AG04450 (cell line): ENCODE measurements at regions not wholly inside any gene's neighbourhood (a gene's known extent, or its start where the extent isn't known, plus 50 kb on each side); places are given as distances from the start of the nearest gene placed in this dataset.

Experiments
- CTCF ChIA-PET: fragments of 300-600, 350-600 bp; formaldehyde crosslinking; extraction: SDS; loops from one replicate; lab custom pipeline; 2022; ENCODE audit warnings: antibody characterized with exemption, inconsistent platforms; lab: Charles Lee
- POLR2A ChIA-PET: fragments of 350-600 bp; formaldehyde crosslinking; extraction: SDS; loops from one replicate; lab custom pipeline; 2021; ENCODE audit warnings: antibody characterized with exemption, inconsistent platforms; lab: Yijun Ruan, JAX
- DNase-seq: peaks from one replicate; pipeline ENCODE4 v3.0.0-alpha.2; 2011; ENCODE audit warnings: low read depth, low spot score
- H3K27ac ChIP-seq: one replicate; pipeline ENCODE4 v1.5.1; 2012; ENCODE audit warnings: low read depth, low read length, control low read depth
- H3K27me3 ChIP-seq: one replicate; pipeline ENCODE4 v1.6.0; 2012; ENCODE audit warnings: low read length; ENCODE audit not compliant: control insufficient read depth, insufficient read depth
- H3K4me3 ChIP-seq: 2 replicates; pipeline ENCODE4 v1.5.1; 2011; ENCODE audit warnings: mild to moderate bottlenecking, low read depth, low read length, control low read depth
- H3K9me3 ChIP-seq: 2 replicates; pipeline ENCODE4 v1.5.1; 2012; ENCODE audit warnings: low read length; ENCODE audit not compliant: control insufficient read depth, insufficient read depth
- CTCF ChIP-seq: IDR thresholded peaks from 2 replicates; pipeline ENCODE4 v1.5.1; 2011; ENCODE audit warnings: low read depth, low read length, control low read depth, inconsistent platforms

- Histone ChIP-seq H3K9me3 (no peaks in the 10 kb centered on the region; the same call in 1 of the 2 replicates), H3K27me3 (no peaks in the 10 kb centered on the region), H3K27ac (no peak overlapping the region), H3K4me3 (no peak overlapping the region)
- ChIA-PET CTCF (no interaction called here), POLR2A (no interaction called here)
- TF ChIP-seq CTCF, result no peak
- DNase-seq, result no peak
Observed at GRCh38 chr7:3187444-3188040, 113.5 kb upstream of the SDK1 start.

GRCh38 chr7:3188946-3189345 lies 112.1 kb upstream of the SDK1 start:
- POLR2A ChIA-PET, result no interaction called here
- no peak overlapping the region for H3K4me3 ChIP-seq
- H3K27ac ChIP-seq, result no peak overlapping the region
- no peaks in the 10 kb centered on the region for H3K27me3 ChIP-seq
- H3K9me3 ChIP-seq, result no peaks in the 10 kb centered on the region
- CTCF ChIA-PET, result interaction anchor here (0.7 kb wide), 1 partner anchor 33 kb away, joined by 3 read pairs; no protein-coding TSS in a partner anchor
- DNase-seq, result no peak
- no peak for TF ChIP-seq CTCF

GRCh38 chr7:3191548-3191947 lies 109.5 kb upstream of the SDK1 start:
- Histone ChIP-seq H3K9me3 (no peaks in the 10 kb centered on the region; the same call in 1 of the 2 replicates), H3K27ac (no peak overlapping the region), H3K4me3 (no peak overlapping the region), H3K27me3 (no peaks in the 10 kb centered on the region)
- ChIA-PET CTCF (no interaction called here), POLR2A (no interaction called here)
- DNase-seq, result no peak
- no peak for TF ChIP-seq CTCF

DNA sequence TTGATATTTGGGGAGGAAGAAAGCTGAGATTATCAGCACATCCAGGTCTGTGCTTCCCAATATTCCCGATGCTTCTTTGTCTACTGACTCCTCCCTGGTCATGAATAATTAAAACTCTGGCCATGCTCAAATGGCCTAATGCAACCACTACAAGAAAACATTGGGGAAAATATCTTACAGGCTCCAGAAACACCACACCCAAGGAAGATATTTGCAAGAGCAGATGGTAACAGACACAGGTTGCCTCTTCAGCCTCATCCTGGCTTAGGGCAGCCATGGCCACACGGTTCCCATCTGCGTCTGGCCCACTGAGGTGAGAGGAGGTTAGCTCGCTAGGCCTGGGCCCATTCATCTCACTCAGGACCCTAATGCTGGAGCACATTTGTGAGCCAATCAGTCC lies 108.4 kb upstream of the SDK1 start:
- no peak for DNase-seq
- Histone ChIP-seq H3K9me3 (no peaks in the 10 kb centered on the region; the same call in 1 of the 2 replicates), H3K27me3 (no peaks in the 10 kb centered on the region), H3K4me3 (no peak overlapping the region), H3K27ac (no peak overlapping the region)
- no peak for TF ChIP-seq CTCF
- ChIA-PET CTCF (no interaction called here), POLR2A (no interaction called here)

- CTCF ChIA-PET, result interaction anchor here (0.5 kb wide), 1 partner anchor 101 kb away, joined by 4 read pairs; no protein-coding TSS in a partner anchor
- no peak for TF ChIP-seq CTCF
- peak overlapping the region; percentile 98 for H3K27ac ChIP-seq
Observed at GRCh38 chr7:3193379-3194120, 107.5 kb upstream of the SDK1 start.

More at GRCh38 chr7:3193379-3194120, 107.5 kb upstream of the SDK1 start:
- Histone ChIP-seq H3K27me3 (no peaks in the 10 kb centered on the region), H3K9me3 (peaks cover 3% of the 10 kb centered on the region), H3K4me3 (no peak overlapping the region)
- DNase-seq, result no peak
- POLR2A ChIA-PET, result no interaction called here
